GM19023 (cell line): ENCODE measurements at regions not wholly inside any gene's neighbourhood (a gene's known extent, or its start where the extent isn't known, plus 50 kb on each side); places are given as distances from the start of the nearest gene placed in this dataset.

ENCODE experiments used
- ATAC-seq: cut with Tn5 transposase; IDR thresholded peaks from one replicate; pipeline ENCODE4 v1.9.1; 2021; ENCODE audit warnings: mild to moderate bottlenecking, moderate library complexity; ENCODE audit not compliant: unreplicated experiment

DNA sequence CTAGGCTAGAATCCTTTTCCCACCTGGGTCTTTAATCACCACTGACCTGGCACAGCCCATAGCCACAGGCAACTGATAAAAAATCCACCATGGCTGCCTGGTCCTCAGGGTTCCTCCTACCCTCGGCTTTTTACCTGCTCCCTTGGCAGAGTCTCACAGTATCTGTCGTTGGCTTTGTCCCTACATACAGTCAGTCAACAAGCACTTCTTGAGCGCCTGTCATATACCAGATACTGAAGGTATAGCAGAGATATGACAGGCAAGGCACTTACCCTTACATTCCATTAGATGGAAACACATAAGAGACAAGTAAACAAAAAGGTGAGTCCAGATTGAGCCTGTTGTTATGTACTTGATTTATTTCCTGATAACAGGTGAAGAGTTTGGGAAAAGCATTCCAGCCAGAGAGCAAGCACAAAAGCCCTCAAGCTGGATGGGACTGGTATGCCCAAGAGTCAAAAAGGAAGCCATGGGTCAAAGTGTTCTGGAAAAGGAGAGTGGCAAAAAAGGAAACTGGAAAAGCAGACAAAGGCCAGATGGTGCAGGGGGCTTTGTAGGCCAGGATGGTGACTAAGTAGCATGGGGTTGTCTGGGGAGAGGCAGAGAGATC lies 247.0 kb downstream of the CHD9NB start:
- no peak for ATAC-seq

DNA sequence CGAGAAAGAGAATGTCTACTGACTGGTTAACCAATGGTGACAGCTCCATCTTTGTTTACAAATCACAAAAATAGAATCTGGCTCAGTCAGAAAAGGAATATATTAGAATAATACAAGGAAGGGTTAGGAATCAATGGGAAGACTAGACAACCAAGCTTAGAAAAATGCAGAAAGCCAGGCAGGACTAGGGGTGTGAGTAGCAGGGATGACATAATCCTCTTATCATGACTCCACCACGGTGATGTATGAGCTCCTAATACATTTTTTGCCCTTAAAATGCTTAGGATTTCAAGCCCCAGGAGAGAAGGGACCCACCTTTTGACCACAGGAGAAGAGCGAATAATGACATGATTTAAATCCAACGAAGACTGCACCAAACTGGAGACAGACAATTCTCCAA lies 252.3 kb downstream of the CHD9NB start:
- ATAC-seq, result no peak

DNA sequence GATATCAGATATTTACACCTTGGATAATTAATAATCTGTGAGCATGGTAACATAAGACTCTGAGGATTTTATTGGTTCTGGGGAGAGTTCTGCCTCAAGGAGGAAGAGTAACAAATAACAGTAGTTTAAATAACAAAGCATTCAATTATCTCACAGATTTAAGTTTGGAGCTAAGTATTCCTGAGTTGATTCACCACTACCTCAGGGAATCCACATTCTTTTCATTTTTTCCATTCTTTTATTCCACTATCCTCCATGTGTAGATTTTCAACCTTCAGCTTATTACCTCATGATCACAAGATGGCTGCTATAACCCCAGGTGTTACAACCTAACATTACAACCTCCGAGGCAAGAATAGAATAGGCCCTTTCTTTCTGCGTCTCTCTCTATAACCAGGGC lies 252.2 kb upstream of the TOX3 start:
- no peak for ATAC-seq

DNA sequence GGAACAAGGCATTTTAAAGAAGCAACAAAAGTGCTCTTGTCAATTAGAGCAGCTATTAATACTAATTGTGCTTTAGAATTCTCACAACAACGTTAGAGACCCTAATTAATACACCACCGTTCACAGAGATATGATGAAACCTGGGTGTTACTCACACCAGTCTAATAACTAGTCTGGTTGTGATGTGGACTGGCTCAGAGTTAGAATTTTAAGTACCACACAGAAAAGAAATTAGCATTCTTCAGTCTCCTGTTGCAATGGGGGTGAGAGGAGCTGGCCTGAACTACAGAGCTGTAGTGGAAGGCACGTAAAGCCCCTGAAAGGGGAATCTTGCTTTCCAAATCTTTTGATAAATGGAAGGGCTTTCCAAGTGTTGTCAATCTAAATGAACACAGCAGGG lies 240.8 kb upstream of the TOX3 start:
- no peak for ATAC-seq

DNA sequence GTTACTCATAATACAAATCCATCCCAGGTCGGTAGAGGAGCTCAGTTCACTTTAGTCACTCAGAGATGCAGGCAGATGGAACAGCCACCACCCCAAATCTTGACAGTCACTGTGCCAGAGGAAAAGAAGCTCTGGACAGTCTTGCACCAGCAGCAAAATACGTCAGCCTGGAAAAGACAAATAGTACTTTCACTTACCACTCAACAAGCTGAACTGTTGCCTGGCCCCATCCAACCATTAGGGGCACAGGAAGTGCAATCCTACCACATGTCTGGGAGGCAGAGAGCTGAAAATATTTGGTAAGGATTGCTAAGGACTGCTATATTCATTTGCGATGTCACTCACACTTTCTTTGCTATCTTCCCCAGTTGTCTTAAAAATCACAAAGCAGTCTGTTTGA lies 239.1 kb upstream of the TOX3 start:
- ATAC-seq, result no peak

DNA sequence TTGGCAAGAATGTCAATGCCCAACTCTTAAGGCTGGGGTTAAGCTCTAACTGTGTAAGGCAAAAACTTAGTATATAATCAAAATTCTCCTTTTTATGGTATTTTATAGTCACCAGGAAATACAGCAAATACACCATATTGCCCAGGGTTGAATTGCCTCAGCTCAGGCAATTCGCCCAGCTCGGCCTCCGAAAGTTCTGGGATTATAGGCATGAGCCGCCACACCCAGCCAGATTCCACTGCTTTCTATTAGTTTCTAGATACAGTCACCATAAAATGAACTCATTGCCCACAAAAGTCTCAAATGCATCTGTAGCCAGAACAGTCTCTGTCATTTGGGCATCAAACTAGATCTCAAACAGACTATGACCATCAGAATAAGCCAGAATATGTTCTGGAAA lies 238.7 kb upstream of the TOX3 start:
- no peak for ATAC-seq

DNA sequence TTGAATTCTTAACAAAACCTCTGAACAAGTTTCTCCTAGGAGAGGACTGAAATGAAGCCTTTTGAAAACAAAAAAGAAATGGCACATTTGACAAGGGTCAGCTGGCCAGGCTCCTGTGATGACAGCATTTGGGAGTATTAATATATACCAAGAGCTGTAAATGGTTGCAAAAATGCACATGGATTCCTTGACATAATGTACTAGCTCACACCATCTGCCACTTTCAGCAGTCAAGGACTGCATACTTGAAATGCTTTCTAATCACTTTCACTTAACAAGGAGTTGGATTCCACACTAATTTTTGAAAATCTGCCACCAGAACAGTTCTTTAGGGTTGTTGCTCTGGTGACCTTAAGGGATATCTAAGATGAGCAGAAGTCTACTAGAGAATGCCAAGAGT lies 236.7 kb upstream of the TOX3 start:
- no peak for ATAC-seq

DNA sequence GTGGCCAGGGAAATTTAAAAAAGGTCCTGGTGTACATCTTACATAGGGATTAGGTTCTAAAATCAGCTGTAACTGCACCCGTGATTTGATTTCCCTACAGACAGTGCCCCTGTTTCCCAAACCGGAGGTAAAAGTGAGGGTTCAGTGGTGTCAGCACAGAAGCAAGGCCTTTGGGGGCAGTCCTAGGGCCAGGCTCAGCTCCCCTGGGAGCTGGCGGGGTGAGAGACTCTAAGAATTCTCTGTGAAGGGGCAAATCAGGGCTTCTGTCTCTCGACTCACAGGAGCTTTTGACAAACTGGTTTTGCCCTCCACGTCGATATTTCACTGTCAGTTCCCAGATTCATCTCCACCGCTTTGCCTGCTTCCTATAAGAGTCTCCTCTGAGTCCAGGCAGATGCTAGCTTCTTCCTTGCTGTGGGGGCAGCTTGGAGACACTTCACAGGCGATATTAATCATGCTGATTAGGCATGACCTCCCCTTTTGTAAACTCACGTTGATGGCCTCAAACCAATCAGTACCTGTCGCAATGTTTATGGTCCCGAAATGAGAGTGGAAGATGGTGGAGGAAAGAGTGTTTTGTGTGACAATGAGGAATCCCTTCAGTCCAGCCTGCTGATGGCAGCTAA lies 234.2 kb upstream of the TOX3 start:
- no peak for ATAC-seq

DNA sequence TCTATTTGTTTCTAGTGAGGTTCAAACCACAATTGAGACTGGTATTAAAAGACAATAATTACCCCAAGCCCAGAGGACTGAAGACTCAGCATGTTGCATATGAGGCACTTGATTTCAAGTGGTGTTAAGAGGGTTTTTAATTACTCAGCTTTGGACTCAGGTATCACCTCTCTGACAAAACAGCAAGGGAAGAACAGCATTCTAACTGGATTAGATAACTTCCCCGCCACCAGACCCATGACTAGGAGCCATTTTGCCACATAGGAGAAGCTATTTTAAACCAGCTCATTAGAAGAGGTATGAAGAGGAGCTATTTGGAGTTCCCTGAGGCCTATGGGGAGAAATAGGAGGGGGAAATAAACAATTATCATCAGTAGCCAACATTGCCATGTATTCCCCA lies 226.1 kb upstream of the TOX3 start:
- ATAC-seq, result no peak

DNA sequence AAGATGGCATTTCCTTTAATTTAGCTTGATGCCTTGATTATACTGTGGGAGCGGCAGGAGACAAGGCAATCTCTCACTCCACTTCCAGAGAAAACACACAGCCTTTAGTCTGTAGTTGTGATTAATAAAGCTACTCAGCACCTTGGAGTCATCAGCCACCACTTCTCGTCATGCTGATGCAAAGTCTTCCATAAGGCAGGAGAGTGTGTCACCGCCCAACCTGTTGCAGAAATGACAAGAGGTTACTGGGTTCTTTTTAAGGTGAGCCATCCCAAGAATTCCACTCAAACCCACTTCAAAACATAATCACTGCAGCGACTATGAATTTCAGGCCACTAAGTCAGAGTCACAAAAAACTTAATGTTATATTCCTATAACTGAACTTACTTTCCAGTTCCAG lies 223.9 kb upstream of the TOX3 start:
- no peak for ATAC-seq

DNA sequence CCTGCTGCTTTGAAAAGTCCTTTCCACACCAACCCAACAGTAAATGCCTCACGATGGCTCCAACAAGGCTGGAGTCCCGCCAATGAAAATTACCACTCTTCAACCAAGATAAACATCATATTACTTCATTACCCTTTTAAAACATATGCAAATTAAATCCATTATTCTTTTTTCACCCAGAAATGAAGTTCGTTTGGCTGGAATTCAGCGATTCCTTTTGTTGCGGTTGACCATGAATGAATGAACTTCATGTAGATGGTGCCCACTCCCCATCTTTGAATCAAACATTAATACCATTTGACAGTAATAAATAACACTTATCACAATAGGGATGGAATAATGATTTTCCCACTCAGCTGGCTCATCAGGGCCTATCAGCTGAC lies 211.5 kb upstream of the TOX3 start:
- ATAC-seq, result no peak

DNA sequence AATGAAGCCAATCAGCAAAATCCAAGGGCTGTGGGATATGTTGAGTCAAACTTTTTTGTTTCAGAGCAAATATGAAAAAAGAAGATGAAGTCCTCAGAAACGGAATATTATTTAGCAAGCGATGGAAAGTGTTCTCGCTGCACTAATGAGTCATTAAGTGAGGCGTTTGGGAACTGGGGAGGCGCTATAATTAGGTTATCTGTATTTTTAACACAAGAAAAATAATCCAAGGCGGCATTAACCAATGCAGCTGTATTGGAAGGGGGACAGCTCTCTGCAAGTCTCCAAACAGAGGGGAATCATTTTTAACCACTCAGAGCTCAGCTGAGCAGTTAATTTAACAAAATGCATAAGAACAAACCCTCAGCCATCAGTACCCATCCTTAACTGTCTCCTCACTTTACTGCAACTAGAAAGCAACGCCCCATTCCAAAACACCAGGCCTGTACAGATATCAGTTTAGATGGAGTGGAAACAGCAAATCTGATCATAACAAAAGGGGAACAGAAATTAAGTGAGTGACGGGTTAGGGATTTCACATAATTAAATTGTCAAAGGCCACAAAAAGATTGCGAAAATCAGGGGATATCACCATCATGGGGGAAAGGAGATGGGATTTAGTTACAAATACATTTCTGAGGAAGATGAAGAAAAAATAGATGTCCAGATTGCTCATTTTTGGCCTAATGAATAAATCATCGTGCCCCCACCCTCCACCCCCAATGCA lies 211.0 kb upstream of the TOX3 start:
- no peak for ATAC-seq

DNA sequence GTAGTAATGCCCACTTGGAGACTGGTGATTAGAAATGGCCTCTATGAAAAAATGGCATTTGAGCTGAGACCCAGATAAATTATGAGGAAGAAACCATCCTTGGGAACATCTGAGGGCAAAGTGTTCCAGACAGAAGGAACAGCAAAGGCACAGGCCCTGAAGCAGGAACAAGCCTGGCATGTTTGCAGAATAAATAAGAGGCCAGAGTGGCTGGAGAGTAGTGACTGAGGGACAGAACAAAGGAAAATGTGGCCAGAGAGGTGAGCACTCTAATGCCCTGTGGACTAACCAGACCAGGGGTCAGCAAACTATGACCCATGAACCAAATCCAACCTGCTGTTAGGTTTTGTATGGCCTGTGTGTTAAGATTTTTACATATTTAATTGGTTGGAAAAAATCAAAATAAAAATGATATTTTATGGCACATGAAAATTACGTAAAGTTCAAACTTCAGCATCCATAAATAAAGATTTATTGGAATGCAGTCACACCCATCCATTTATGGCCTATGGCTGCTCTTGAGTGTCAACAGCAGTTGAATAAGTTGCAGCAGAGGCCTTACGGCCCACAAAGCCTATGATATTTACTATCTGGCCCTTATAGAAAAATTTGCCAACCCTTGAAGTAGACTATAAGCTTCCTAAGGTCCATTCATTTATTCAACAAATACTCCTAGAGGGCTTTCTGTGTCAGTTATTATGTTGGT lies 210.0 kb upstream of the TOX3 start:
- no peak for ATAC-seq

DNA sequence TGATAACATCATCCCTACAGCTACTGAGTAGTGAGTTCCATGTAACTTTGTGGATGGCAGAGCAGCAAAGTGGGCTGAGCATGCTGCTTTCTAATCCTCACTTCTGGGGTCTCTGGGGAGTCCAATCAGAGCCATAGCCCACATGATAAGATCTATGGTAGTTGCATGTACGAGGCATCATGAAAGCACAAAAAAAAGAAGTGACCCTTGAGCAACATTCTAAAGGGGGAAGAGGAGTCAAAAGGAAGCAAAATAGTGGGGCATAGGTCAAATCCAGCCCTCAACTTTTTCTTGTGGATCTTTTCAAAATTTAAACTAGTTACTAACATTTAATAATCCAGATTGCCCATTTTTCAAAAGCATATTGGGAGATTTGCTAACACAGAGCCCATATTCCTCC lies 208.5 kb upstream of the TOX3 start:
- ATAC-seq, result no peak

DNA sequence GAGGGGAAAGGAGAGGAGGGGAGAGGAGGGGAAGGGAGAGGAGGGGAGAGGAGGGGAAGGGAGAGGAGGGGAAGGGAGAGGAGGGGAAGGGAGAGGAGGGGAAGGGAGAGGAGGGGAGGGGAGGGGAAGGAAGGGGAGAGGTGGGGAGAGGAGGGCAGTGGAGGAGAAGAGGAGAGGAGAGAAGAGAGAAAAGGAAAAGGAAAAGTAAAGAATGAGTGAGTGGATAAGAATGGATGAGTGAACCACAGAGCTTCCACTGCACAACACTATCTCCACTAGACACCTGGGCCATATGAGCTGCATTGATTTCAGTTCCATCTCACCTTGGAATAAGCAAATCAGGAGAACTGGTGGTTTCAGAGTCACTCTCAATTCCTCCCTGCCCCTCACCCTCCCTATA lies 204.1 kb upstream of the TOX3 start:
- no peak for ATAC-seq

DNA sequence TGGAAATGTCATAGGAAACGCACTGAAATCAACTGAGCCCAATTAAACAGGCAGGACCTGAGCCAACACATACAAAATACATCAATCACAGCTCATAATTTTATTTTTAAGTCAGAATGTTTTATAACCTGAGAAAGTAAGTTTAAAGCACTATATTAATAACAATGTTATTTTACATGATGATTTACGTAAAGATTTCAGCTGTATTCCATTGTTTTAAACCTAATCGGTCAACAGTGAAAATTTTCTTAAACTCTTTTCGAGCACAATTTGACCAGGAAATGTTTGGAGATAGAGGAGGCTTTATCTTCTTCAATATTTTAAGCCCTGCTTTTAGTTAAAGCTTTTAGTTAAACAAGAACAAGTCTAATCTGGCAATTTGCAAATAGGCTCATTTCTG lies 201.8 kb upstream of the TOX3 start:
- ATAC-seq, result no peak

DNA sequence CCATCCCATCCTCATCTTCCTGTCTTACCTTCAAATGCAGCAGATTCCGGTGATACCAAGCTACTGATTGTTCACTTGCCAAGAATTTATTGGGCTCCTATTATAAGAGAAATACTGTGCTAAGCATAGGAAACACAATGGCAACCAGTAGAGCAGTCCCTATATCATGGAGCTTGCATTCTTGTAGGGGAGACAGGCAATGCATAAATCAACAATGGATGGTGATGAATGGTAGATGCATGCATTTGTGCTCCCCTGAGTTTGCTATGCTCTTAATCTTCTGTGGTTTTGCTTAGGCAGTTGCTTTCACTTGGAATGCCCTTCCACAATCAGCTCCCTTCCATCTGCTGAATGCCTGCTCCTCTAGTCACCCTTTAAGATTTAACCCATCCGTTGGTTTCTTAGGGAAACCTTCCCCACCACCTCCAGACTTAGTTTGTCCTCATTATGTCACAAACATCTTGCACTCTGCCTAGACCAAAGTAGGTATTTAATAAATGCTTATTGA lies 200.2 kb upstream of the TOX3 start:
- no peak for ATAC-seq

DNA sequence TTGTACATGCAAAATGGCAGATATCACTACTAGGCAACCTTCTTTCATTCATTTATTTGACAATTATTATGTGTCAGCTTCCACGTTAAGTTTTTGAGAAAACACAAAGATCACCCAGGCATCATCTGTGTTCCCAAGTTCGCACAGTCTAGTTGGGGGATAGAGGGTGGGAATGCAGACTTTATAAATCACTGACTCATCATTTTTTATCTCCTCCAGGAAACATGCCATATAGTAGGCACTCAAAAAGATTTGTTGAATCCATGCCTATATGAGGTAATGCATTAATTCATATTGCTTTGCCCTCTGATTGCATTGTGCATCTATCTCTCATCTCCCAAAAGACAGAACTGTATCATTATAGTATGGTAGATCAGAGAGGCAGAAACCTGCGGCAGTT lies 196.8 kb upstream of the TOX3 start:
- no peak for ATAC-seq

DNA sequence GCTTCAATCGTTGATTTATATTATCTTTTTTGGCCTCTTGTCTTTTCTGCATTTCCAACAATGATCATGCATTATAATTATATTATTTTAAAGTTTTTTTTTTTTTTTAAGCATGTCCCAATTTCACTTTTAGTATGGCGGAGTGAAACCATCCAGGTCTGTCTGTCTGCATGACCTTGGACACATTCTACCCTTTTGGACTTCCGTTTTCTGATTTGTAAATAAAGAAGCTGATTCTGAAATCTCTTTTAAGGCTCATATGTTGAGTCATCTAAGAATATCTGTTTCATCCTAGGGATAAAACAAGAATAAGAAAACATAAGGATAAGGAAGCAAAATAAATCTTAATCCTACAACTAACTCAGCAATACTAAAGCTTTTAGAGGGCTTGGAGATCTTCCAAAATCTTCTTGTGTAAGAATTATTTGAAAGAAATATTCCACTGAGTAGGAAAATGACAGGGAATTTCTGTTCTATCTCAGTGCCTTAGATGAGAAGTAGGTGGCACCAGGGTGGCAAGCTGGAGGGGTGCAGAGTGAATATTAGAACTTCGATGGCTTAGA lies 195.7 kb upstream of the TOX3 start:
- no peak for ATAC-seq

DNA sequence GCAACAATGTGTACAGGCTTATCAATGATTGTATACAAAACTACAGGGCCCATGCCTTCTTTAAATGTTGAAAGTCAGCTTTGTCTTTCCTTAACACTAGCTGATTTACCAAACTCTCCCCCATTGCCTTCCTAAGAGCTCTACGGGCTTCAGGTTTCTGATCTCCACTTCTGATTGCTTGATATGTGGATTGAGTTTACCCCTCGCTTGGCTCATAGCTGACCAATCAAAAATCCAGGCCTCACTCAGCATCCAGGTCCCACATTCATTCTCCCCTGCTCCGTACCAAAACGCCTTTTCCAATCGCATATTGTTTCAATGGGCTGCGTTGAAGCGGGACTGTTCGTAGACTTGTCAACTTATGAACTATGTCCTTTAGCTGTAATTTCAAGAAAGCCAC lies 195.1 kb upstream of the TOX3 start:
- ATAC-seq, result no peak

DNA sequence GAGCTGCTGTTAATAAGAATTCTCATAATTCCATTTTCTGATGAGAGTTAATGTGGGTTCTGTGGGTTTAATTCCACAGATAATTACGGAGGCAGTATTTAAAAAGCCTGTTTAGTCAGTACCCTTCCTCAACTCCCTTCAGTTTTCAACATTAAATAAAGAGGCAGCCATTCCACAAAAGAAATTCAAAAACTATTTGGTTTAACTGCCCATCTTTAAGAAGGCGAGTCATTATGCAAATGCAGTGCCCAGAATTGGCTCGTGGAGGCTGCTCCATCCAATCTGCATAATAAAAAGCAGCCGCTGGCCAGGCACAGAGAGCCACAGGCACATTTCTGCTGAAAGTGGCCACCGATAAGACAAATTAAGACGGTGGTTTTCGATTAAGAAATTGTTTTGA lies 194.4 kb upstream of the TOX3 start:
- no peak for ATAC-seq

DNA sequence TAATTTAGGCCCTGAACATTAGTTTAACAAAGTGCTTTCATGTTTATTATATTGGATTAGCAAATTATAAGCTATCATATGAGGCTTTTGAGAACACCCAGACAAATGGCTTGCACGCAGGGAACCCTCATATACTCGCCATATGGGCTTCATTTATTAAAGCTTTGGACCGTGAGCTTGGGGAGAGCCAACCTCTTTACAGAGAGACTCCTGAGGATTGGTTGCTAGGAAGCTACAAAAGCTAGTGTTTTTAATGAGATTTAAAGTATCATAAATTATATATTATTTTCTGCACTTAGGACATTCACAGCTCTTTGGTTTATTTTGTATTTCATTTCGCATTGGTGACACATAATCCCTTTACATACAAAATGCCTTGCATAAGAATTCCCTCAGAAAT lies 193.8 kb upstream of the TOX3 start:
- no peak for ATAC-seq
